K562 (cell line): ENCODE measurements at regions not wholly inside any gene's neighbourhood (a gene's known extent, or its start where the extent isn't known, plus 50 kb on each side); places are given as distances from the start of the nearest gene placed in this dataset.

Source experiments
- ATAC-seq: fragments of 200-7000 bp; cut with Tn5 transposase; 3 replicates; pipeline ENCODE4 v1.9.1; 2020; ENCODE audit warnings: moderate library complexity
- BruUV-seq: library from RNA; stranded (reverse); fragments of 400-500 nt; replicated peaks from 2 replicates; lab custom pipeline; 2021; lab: Mats Ljungman, UMichigan
- CTCF ChIA-PET: fragments of 300-600 bp; formaldehyde crosslinking; extraction: SDS; loops from one replicate; lab custom pipeline; 2021; ENCODE audit warnings: low intra/inter-chr PET ratio; lab: Yijun Ruan, JAX
- POLR2A ChIA-PET: fragments of 300-600, 350-650 bp; sonication (Branson Sonifier 250); formaldehyde crosslinking; extraction: SDS; loops from one replicate; lab custom pipeline; 2021; ENCODE audit warnings: antibody characterized with exemption, inconsistent platforms; lab: Yijun Ruan, JAX
- DNase-seq, 4 experiments: peaks; one replicate each; pipeline versions ENCODE4 v3.0.0 to v3.0.0-alpha.2; 2011 to 2018; ENCODE audit warnings: low spot score in 3 of 4, mixed read lengths in 3 of 4; ENCODE audit errors: extremely low read depth in 1 of 4
- FAIRE-seq: peaks from 2 replicates; lab custom pipeline; 2011; peaks lifted over from hg19 to GRCh38; lab: Jason Lieb, UNC
- H2AFZ ChIP-seq: 2 replicates; pipeline ENCODE4 v1.6.0; 2011; ENCODE audit warnings: low read depth, low read length, control low read depth, inconsistent platforms
- H3K27ac ChIP-seq: fragments of 200-600 bp; 3 replicates; pipeline ENCODE4 v1.8.0; 2011; ENCODE audit warnings: low read depth, mild to moderate bottlenecking, control low read depth, inconsistent platforms, low read length, moderate library complexity, mixed read lengths; ENCODE audit errors: extremely low read depth
- H3K27me3 ChIP-seq, 2 experiments: fragments of 300-600 bp in 1 of 2; 2 replicates in 1 of 2; 3 replicates in 1 of 2; pipeline versions ENCODE4 v1.6.0 to v1.8.0; 2011; ENCODE audit warnings: inconsistent platforms in 2 of 2, low read length in 2 of 2, mild to moderate bottlenecking in 1 of 2, mixed read lengths in 1 of 2, moderate library complexity in 1 of 2; ENCODE audit not compliant: control insufficient read depth in 2 of 2, insufficient read depth in 2 of 2
- H3K36me3 ChIP-seq: fragments of 300-600 bp; 3 replicates; pipeline ENCODE4 v1.8.0; 2011; ENCODE audit warnings: mild to moderate bottlenecking, low read length, inconsistent platforms; ENCODE audit not compliant: control insufficient read depth, insufficient read depth
- H3K4me1 ChIP-seq, 2 experiments: fragments of 200-600 bp in 1 of 2; replicated peaks in 1 of 2; 2 replicates in 1 of 2; 3 replicates in 1 of 2; pipeline versions ENCODE4 v1.5.1 to v1.8.0; 2011; ENCODE audit warnings: inconsistent platforms in 2 of 2, low read length in 2 of 2, mild to moderate bottlenecking in 1 of 2, mixed read lengths in 1 of 2, moderate library complexity in 1 of 2; ENCODE audit not compliant: control insufficient read depth in 2 of 2, insufficient read depth in 2 of 2
- H3K4me2 ChIP-seq: 2 replicates; pipeline ENCODE4 v1.6.1; 2011; ENCODE audit warnings: low read length, control low read depth, inconsistent platforms, mixed read lengths; ENCODE audit not compliant: insufficient read depth
- H3K4me3 ChIP-seq: fragments of 200-600 bp; sonication (generic), shearing (Covaris generic); 2 replicates; pipeline ENCODE4 v1.5.1; 2016; ENCODE audit warnings: control low read depth, inconsistent platforms
- H3K79me2 ChIP-seq: fragments of 200-600 bp; 3 replicates; pipeline ENCODE4 v1.8.0; 2011; ENCODE audit warnings: low read length, inconsistent platforms; ENCODE audit not compliant: control insufficient read depth, insufficient read depth
- H3K9ac ChIP-seq, 2 experiments: 2 replicates each; pipeline versions ENCODE4 v1.6.0 to v1.6.1; 2011; ENCODE audit warnings: low read depth in 2 of 2, low read length in 2 of 2, control low read depth in 1 of 2, inconsistent platforms in 1 of 2, mild to moderate bottlenecking in 1 of 2, mixed read lengths in 1 of 2; ENCODE audit not compliant: insufficient read depth in 1 of 2
- H3K9me1 ChIP-seq: one replicate; pipeline ENCODE4 v1.6.0; 2011; ENCODE audit warnings: inconsistent platforms, mild to moderate bottlenecking, low read length, moderate library complexity; ENCODE audit not compliant: control insufficient read depth, insufficient read depth
- H3K9me3 ChIP-seq: replicated peaks from 2 replicates; pipeline ENCODE4 v1.5.1; 2011; ENCODE audit warnings: low read depth, low read length, inconsistent platforms; ENCODE audit not compliant: control insufficient read depth, insufficient read depth
- H4K20me1 ChIP-seq: replicated peaks from 2 replicates; pipeline ENCODE4 v1.6.1; 2011; ENCODE audit warnings: low read length, inconsistent platforms, mixed read lengths; ENCODE audit not compliant: control insufficient read depth, insufficient read depth
- BCL6 ChIP-seq: fragments of 250-450 bp; sonication (Bioruptor Pico); IDR thresholded peaks from 2 replicates; pipeline ENCODE4 v1.4.0; 2020
- KLF16 ChIP-seq: IDR thresholded peaks from 2 replicates; pipeline ENCODE4 v1.6.1; 2016; ENCODE audit warnings: antibody characterized with exemption
- MEIS2 ChIP-seq: fragments of 450-650 bp; IDR thresholded peaks from 2 replicates; pipeline ENCODE4 v1.6.1; 2014; ENCODE audit warnings: mild to moderate bottlenecking; ENCODE audit not compliant: partially characterized antibody
- NKRF ChIP-seq: fragments of 450-650 bp; IDR thresholded peaks from 2 replicates; pipeline ENCODE4 v1.6.1; 2016; ENCODE audit warnings: borderline replicate concordance
- PATZ1 ChIP-seq: fragments of 250-450 bp; sonication (Bioruptor Pico); IDR thresholded peaks from 2 replicates; pipeline ENCODE4 v1.5.0; 2020; ENCODE audit warnings: mild to moderate bottlenecking, borderline replicate concordance
- RNF219 ChIP-seq: fragments of 250-450 bp; sonication (Bioruptor Pico); IDR thresholded peaks from 2 replicates; pipeline ENCODE4 v1.5.0; 2022; ENCODE audit warnings: mild to moderate bottlenecking
- TRIM28 ChIP-seq: fragments of 450-650 bp; IDR thresholded peaks from 2 replicates; pipeline ENCODE4 v1.6.1; 2017
- ZNF347 ChIP-seq: fragments of 450-650 bp; formaldehyde crosslinking; IDR thresholded peaks from 2 replicates; pipeline ENCODE4 v1.4.0; 2020; ENCODE audit warnings: low read depth, mild to moderate bottlenecking, moderate library complexity
- ZNF512 ChIP-seq: IDR thresholded peaks from 2 replicates; pipeline ENCODE4 v1.6.1; 2016; ENCODE audit warnings: missing genetic modification characterization, missing compliant biosample characterization
- ZNF740 ChIP-seq, 3 experiments: fragments of 200-800 bp in 1 of 3; sonication (Bioruptor generic) in 1 of 3; sonication (generic) in 1 of 3; formaldehyde crosslinking in 1 of 3; IDR thresholded peaks; 2 replicates each; pipeline versions ENCODE4 v1.6.1 to v1.8.0; 2016 to 2022; ENCODE audit warnings: mild to moderate bottlenecking in 2 of 3, missing compliant biosample characterization in 2 of 3, missing genetic modification characterization in 2 of 3, missing genetic modification reagents in 1 of 3
- in situ Hi-C: fragments of 300-500 bp; cut with MboI; formaldehyde crosslinking; loops from 4 replicates; pipeline ENCODE4 v1.15.0; 2018; ENCODE audit warnings: inconsistent platforms, mixed read lengths
- intact Hi-C: fragments of 100-400 bp; cut with micrococcal nuclease; formaldehyde crosslinking; loops from 2 replicates; pipeline ENCODE4 v1.14.2; 2022

GRCh38 chr1:177857285-177857684 is 112.6 kb downstream of the SEC16B start (continued):
- TF ChIP-seq PATZ1 (CRISPR knock-in tag): no peak
- no peak for TF ChIP-seq TRIM28
- TF ChIP-seq, all 486 proteins: peak for 0

- no peak for FAIRE-seq
- Histone ChIP-seq H3K27me3 (no peaks in the 10 kb centered on the region), H3K4me3 (no peak overlapping the region), H3K4me1 (no peaks in the 10 kb centered on the region), H3K9ac (no peak overlapping the region), H2AFZ (no peak overlapping the region), H3K9me3 (no peaks in the 10 kb centered on the region; the same call in 1 of the 2 replicates), H3K79me2 (no peaks in the 10 kb centered on the region), H4K20me1 (no peaks in the 10 kb centered on the region), H3K9me1 (no peaks in the 10 kb centered on the region), H3K36me3 (no peaks in the 10 kb centered on the region), H3K4me2 (no peak overlapping the region), H3K27ac (no peak overlapping the region)
- no TSS peak for BruUV-seq
- ChIA-PET POLR2A (no interaction called here), CTCF (no interaction called here)
- ATAC-seq: no peak
- in situ Hi-C loops (no loop called here), intact Hi-C loops (no loop called here)
- no peak for DNase-seq
- TF ChIP-seq ZNF347 (CRISPR knock-in tag) (no peak), NKRF (no peak), RNF219 (no peak), BCL6 (CRISPR knock-in tag) (no peak), MEIS2 (no peak), ZNF740 (CRISPR knock-in tag; IDR thresholded peaks at IDR 0.05) (no peak), ZNF740 (tag; IDR thresholded peaks at IDR 0.05) (no peak), KLF16 (no peak), ZNF512 (no peak)
Measured at GRCh38 chr1:177854951-177855350, 114.9 kb downstream of the SEC16B start.
